NAMALWA (cell line): ENCODE measurements at regions not wholly inside any gene's neighbourhood (a gene's known extent, or its start where the extent isn't known, plus 50 kb on each side); places are given as distances from the start of the nearest gene placed in this dataset.

Source experiments
- DNase-seq: peaks from one replicate; pipeline ENCODE4 v3.0.0-alpha.2; 2015; ENCODE audit warnings: low spot score

GRCh38 chr13:30359991-30360390 lies 52.6 kb upstream of the KATNAL1 start:
- DNase-seq: no peak

GRCh38 chr13:30360586-30360985 lies 53.2 kb upstream of the KATNAL1 start:
- DNase-seq: no peak

GRCh38 chr13:30362005-30362788 lies 54.8 kb upstream of the KATNAL1 start:
- no peak for DNase-seq

- DNase-seq: no peak
Measured at GRCh38 chr13:30362869-30363268, 55.5 kb upstream of the KATNAL1 start.

- no peak for DNase-seq
Measured at GRCh38 chr13:30363725-30364124, 56.4 kb upstream of the KATNAL1 start.

GRCh38 chr13:30364133-30364532 lies 56.8 kb upstream of the KATNAL1 start:
- DNase-seq: no peak

GRCh38 chr13:30364876-30365275 lies 57.4 kb upstream of the UBE2L5 start:
- DNase-seq: no peak

GRCh38 chr13:30366088-30366487 lies 56.2 kb upstream of the UBE2L5 start:
- no peak for DNase-seq

GRCh38 chr13:30367296-30367695 lies 55.0 kb upstream of the UBE2L5 start:
- DNase-seq: no peak

GRCh38 chr13:30370146-30370545 lies 52.1 kb upstream of the UBE2L5 start:
- no peak for DNase-seq

GRCh38 chr13:30370916-30371521 lies 51.3 kb upstream of the UBE2L5 start:
- DNase-seq: no peak

- DNase-seq: peak; percentile 99
Measured at GRCh38 chr13:30371649-30372265, 50.5 kb upstream of the UBE2L5 start.
